Glutamatergic neuron (in vitro differentiated cells): ENCODE measurements at regions not wholly inside any gene's neighbourhood (a gene's known extent, or its start where the extent isn't known, plus 50 kb on each side); places are given as distances from the start of the nearest gene placed in this dataset.

ENCODE experiments used
- DNase-seq: peaks from one replicate; pipeline ENCODE4 v3.0.0; 2022
- H3K27ac Mint-ChIP-seq: one replicate; pipeline ENCODE4 v1.8.0; 2020; ENCODE audit warnings: mild to moderate bottlenecking, mixed read lengths, inconsistent platforms; ENCODE audit not compliant: unreplicated experiment
- H3K27me3 Mint-ChIP-seq: one replicate; pipeline ENCODE4 v1.8.0; 2020; ENCODE audit warnings: mild to moderate bottlenecking, moderate library complexity, mixed read lengths, inconsistent platforms; ENCODE audit not compliant: unreplicated experiment
- H3K36me3 Mint-ChIP-seq: one replicate; pipeline ENCODE4 v1.8.0; 2020; ENCODE audit warnings: mild to moderate bottlenecking, mixed read lengths, inconsistent platforms; ENCODE audit not compliant: unreplicated experiment
- H3K4me1 Mint-ChIP-seq: one replicate; pipeline ENCODE4 v1.8.0; 2020; ENCODE audit warnings: mild to moderate bottlenecking, low read depth, mixed read lengths, inconsistent platforms; ENCODE audit not compliant: unreplicated experiment
- H3K4me3 Mint-ChIP-seq: one replicate; pipeline ENCODE4 v1.8.0; 2020; ENCODE audit warnings: mild to moderate bottlenecking, mixed read lengths, inconsistent platforms; ENCODE audit not compliant: unreplicated experiment
- H3K9me3 Mint-ChIP-seq: one replicate; pipeline ENCODE4 v1.8.0; 2020; ENCODE audit warnings: mild to moderate bottlenecking, moderate library complexity, mixed read lengths, inconsistent platforms; ENCODE audit not compliant: unreplicated experiment
- CTCF ChIP-seq: fragments of 200-600 bp; sonication (generic); IDR thresholded peaks from one replicate; pipeline ENCODE4 v1.5.0; 2021; ENCODE audit not compliant: partially characterized antibody, unreplicated experiment

GRCh38 chr12:102540815-102541385 is 60.5 kb upstream of the IGF1 start:
- Mint-ChIP-seq H3K36me3 (no peaks in the 10 kb centered on the region), H3K27ac (no peak overlapping the region), H3K4me3 (no peak overlapping the region)

GRCh38 chr12:102539651-102540553 is 59.5 kb upstream of the IGF1 start:
- Mint-ChIP-seq H3K4me1 (no peaks in the 10 kb centered on the region), H3K4me3 (no peak overlapping the region), H3K27me3 (peaks cover 6% of the 10 kb centered on the region), H3K9me3 (no peaks in the 10 kb centered on the region), H3K27ac (no peak overlapping the region), H3K36me3 (no peaks in the 10 kb centered on the region)
- DNase-seq, result no peak
- no peak for TF ChIP-seq CTCF

More at GRCh38 chr12:102540815-102541385, 60.5 kb upstream of the IGF1 start:
- Mint-ChIP-seq H3K4me1 (no peaks in the 10 kb centered on the region), H3K27me3 (peaks cover 6% of the 10 kb centered on the region), H3K9me3 (no peaks in the 10 kb centered on the region)
- no peak for DNase-seq
- TF ChIP-seq CTCF, result no peak

DNA sequence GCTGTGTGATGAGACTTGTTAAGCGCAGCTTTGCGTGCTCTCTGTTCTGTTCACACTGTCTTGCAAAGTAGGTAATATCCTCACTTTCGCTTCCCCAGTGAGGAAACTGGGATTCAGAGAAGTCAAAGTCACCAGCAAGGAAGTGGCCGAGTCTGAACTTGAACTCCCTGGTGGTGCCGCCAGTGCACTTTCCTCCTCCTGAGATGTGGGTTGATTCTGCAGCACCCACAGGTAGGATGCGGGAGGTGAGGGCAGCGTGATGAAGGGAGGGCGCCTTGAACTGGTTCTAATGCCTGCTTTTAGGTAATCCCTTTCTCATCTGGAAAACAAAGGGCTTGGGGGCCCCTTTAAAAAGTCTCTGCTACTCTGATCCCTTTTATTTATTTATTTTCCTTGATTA is 54.9 kb upstream of the IGF1 start:
- Mint-ChIP-seq H3K4me3 (no peak overlapping the region), H3K4me1 (no peaks in the 10 kb centered on the region), H3K27me3 (peaks cover 8% of the 10 kb centered on the region), H3K9me3 (no peaks in the 10 kb centered on the region), H3K27ac (no peak overlapping the region), H3K36me3 (no peaks in the 10 kb centered on the region)
- DNase-seq, result no peak
- no peak for TF ChIP-seq CTCF

GRCh38 chr12:102534899-102535298 is 54.5 kb upstream of the IGF1 start:
- TF ChIP-seq CTCF, result no peak
- Mint-ChIP-seq H3K27me3 (peaks cover 8% of the 10 kb centered on the region), H3K9me3 (no peaks in the 10 kb centered on the region), H3K4me3 (no peak overlapping the region), H3K36me3 (no peaks in the 10 kb centered on the region), H3K4me1 (no peaks in the 10 kb centered on the region), H3K27ac (no peak overlapping the region)
- DNase-seq, result no peak
